Renal pelvis (tissue), 1 donor: ENCODE measurements at regions not wholly inside any gene's neighbourhood (a gene's known extent, or its start where the extent isn't known, plus 50 kb on each side); places are given as distances from the start of the nearest gene placed in this dataset.
A peak's percentile ranks its signal among the peaks of the same experiment; 100 is the strongest.

Experiments
- DNase-seq: peaks from one replicate; pipeline ENCODE4 v3.0.0-alpha.2; 2013

DNA sequence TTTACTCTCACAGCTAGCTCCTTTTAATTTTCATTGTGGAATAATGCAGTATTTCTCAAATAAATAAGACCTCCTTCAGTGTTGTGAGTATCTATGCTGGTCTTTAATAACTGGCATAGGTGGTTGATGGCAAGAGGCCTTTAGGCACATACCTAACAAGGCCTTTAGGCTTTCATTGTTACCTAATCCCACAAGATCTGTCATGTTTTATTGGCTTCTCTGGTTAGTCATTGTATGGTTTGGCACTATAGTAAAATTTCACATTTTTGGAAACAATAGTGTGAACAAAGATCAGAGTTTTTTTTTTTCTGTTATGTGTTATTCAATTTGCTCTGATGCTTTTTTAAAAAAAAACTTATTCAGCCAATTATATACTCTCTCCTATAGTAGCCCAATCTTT, 89.8 kb upstream of the NEUROD1 start:
- no peak for DNase-seq

DNA sequence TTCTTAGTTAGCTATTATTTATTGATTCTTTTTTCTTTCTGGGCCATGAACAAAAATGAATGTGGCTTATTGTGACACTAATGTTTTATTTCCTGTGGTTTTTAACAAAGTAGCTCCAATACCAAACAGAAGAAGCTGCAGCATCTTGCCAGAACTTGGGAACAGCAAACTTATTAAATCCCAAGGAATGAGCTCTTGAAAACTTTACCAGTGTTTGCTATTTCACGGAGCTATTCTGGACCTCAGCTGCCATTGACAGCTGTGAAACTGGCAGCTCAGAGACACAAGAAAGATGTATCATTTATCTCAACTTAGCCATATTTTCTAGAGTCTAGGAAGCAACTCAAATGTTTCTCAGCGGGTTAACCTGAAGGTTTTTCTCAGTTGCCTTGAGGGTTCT, 91.0 kb upstream of the NEUROD1 start:
- DNase-seq = no peak

DNA sequence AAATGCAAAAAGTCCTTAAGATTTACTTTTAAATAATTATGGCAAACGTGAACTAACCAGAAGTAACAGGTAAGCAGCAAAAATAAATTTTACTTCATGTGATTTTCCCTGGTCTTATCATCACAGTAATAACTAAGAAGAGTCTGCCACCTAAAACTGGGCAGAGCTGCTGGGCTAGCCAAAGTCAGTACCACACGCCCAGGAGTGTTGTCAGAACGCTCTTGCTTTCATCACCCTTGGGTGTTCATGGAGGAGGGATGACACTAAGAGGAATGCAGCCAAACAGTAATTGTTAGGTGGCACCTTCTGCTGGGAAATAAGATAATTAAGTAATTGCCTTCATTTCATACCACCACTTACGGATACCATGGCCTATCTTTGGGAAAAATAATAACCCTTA, 92.0 kb upstream of the NEUROD1 start:
- DNase-seq = no peak

DNA sequence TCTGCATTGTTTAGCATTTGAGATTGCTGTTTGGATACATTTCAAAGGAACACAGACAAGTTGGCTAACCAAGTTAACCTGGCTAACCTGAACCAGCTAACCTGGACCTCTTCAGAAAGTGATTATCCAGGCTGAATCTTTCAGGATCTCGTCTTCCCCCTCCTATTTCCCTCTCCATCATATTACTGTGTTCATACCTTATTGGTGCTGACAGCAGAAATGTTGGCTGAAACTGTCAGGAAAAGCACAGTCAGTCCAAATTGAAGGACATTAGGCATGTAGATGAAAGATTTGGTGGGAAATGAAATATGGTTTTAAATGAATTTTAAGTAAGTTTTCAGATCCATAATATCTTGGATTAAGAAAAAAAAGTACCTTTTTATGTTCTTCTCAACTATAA, 92.5 kb upstream of the NEUROD1 start:
- no peak for DNase-seq

DNA sequence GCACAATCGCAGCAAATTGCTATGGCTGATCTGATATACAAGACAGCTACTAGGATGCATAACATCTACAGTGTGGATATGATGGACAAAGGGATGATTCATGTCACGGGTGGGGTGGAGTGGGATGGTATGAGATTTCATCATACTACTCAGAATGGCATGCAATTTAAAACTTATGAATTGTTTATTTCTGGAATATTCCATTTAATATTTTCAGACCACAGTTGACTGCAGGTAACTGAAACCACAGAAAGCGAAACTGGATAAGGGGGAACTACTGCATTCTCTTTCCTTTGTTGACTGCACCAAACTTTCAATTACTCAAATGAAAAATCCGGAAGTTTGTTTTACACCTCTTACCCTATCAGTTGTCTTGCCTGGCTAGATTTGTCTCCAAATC, 94.4 kb upstream of the NEUROD1 start:
- no peak for DNase-seq

DNA sequence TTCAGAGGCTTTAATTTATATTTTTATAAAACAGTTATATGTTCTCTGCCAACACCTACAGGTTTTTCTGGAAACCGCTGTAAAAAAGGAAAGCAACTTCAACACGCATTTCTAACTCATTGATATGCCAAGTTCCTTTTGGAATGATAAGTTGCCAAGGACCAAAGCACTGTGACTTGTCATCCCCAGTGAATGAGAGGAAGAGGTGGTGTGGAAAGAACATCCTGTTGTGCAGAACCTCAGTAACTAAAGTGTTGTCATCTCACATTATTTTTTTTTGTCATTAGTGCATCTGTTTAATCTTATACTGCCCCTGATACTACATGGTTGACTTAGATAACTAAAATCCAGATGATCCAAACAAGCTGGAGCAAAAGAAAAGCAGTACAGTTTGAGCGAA, 96.0 kb upstream of the NEUROD1 start:
- no peak for DNase-seq

DNA sequence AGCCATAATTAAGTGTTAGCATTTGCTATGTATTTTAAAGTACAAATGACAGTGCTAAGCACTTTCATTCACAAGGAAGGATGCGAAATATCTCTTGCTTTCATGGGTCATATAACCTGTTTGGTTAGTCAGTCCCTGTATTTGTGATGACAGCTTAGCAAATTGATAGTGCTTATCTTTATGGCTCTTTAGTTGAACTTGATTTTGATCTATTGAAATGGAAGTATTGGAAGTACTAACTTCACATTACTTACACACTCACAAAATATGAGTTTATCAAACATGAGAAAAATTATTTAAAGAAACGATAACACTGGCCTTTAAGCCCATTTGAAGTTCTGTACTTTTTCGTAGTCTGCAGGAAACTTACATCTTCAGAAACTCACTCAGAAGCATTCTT, 97.4 kb upstream of the NEUROD1 start:
- no peak for DNase-seq

DNA sequence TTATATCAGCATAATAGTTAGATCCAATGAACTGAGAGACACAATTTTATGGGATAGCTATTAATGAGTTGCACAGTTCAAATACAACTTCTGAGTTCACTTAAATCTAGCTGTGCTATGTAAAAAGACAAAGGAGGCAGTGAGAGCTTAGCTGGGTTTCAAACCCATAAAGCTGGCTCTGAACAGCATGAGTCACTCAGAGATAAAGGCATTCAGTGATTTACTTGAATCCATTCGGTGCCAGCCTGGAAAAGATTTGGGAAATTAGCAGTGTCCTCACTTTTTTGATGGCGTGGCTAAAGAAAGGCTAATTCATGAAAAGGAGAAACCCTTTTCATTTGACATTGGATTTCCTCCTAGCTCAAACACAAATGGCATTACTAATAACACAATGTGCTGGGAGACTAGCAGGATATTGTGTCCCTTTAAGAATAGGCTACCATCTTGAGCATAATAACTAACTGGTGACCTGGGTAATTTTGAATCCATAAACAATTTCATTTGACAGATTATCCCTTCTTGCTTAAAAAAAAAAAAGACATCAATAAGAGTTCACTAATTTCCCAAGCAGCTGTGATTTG, 98.4 kb upstream of the NEUROD1 start:
- no peak for DNase-seq

DNA sequence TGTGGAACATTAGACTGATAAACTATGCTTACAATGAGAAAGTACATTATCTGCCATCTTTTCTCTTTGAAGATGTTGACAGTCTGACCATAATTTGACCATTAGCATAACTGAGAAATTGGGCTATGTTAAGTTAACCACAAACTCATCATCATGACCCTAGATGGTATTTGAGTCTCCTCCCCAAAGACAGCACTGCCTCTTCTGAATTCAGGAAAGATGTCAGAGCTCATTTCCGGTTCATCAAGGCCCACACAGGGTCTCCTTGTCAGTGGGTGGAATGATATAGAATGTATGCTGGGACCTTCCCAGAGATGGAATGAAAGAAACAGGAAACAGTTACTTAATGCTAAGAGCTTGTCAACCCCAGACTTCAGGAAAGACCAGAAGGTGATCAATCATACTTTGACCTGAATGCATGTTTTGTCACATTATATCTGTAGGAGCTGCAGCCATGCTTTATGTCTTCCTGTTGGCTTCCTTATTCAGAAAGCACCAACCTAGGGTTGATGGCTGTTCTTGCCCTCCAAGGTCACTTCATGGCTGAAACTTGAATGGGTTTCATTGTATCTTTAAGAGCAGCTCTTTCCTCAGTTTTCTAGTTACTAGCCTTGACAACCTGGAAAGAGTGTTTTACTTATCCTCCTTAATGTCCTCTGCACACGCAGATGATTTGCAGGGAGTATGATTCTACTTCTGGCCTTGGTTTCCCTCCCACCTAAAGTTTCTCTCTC, 99.1 kb upstream of the NEUROD1 start:
- DNase-seq = peak; percentile 69

DNA sequence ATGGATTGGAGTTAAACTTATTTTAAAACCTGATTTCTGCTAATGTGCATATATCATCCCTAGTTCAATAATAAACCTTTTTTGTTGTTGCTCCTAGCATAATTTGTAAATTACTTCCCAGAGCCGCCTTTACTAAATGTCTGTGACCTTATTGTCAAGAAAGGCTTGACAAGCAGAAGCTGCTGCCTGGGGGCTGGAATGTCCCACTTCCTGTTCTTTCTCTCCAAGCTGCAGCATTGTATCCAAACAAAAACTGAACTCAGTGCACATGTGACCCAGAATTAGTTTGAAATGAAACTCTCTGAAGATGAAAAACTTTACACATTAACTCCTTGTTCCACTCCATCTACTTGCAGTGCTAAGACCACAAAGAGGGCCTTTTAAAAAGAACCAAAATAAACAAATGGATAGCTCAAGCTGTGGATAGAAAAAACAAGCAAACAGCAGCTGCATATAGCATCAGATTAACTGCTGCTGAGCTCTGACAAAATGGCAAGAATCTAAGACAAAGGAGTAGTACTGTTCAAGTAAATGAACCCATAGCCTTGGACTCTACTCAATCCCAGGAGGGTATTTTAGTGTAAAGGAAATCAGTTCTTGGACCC, 99.8 kb upstream of the NEUROD1 start:
- DNase-seq = peak; percentile 90

DNA sequence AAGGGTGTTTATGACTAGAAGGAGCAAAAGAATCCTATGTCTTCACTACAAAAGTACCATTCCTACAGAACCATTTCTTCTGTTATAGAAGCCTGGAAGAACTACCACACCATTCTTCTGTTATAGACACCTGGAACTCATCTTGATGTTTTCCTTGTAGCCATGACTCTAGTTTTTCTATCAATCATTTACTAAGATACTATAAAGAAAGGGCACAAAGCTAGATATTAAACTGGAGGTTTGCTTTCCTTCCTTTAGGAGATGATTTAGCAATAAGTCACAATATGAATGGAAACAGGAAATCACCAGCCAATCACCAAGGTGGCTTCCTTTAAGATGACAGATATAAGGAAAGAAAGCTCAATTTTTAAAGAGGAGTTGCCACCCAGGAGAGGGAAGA, 100.3 kb upstream of the NEUROD1 start:
- no peak for DNase-seq

DNA sequence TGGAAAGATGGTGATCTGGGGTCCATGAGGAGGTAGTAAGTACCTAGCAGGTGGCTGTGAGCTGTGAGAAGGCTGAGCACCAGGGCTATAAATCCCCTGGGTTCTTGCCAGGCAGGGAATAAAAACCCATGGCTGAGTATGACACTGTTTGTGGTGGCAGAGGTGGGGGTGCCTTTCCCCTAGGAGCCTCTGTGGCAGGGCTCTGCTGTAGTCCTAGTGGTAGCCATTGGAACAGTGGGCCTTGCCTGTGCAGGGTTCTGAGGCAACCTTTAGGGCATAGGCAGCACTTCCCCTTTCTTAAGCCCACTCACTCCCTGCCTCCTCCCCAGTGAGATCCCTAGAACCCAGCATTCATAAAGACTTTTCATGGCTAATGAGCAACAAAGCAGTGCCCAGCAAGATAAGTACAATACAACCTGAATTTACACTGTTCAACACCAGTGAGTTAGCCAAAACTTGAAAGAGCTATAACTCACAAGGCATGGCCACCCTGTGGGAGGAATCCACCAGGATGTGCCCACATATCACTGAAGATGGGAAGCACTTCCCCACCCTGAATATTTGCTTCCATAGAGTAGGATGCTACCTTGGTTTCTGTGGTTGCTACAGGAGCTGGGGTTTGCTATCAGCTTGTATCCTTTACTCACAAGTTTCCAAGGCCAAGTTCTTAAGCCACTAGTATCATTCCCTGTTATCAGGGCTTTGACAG, 100.9 kb upstream of the NEUROD1 start:
- DNase-seq = no peak

DNA sequence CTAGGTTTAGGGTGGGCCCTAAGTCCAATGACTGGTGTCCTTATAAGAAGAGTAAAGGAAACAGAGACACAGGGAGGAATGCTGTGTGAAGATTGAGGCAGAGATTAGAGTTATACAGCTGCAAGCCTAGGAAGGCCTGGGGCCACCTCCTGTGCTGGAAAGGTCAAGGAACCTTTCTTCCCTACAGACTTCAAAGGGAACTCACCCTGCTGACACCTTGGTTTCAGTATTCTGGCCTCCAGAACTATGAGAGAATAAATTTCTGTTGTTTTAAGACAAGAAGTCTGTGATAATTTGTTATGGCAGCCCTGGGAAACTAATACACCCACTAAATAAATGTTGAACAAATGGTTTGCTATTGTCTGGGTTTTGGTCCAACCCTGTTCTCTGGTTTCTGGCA, 102.3 kb upstream of the NEUROD1 start:
- no peak for DNase-seq

DNA sequence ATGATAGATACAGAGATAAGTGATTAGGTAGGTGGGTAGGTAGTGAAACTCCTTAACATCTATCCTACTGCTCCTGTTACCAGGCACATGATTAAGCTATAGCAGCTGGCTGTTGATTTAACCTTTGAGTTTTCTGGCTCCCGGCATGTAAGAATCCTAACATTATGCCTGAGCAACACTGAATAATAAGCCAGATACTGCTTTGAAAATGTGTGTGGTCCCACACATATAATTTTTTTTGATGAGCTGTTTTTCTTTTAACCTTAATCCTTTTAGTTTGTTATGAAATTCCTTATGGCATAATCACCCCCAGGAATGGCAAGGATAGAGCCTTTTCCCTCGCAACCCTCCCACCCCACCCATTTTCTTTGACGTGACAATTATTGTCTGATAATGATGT, 104.2 kb upstream of the NEUROD1 start:
- no peak for DNase-seq

DNA sequence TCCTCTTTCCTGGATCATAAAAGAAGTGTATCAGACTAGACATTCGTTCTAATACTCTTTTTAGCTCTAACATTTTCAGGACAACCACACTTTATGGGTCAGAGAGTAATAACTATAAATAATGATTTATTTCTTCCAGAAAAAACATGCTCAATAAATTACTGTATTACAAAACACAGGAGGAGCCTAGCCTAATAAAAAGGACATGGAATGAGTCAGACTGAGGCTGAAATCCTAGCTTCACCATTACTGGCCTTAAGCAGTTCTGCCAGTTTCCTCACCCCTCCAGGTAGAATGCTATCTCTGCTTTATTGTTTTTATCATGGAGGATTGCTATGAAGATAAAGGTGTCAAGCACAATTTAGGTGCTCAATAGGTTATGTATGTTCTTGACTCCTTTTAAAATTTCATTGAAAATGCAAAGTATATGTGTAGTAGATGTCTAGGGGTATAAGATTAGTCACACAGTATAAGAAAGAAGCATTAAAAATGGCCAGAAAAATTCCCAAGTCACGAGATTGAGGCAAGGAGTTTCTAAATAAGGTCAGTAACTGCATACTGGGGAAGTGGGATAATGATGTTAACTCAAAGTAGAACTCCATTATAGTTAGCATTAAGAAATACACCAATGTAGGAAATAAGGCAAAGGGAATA, 105.5 kb upstream of the NEUROD1 start:
- DNase-seq = no peak

DNA sequence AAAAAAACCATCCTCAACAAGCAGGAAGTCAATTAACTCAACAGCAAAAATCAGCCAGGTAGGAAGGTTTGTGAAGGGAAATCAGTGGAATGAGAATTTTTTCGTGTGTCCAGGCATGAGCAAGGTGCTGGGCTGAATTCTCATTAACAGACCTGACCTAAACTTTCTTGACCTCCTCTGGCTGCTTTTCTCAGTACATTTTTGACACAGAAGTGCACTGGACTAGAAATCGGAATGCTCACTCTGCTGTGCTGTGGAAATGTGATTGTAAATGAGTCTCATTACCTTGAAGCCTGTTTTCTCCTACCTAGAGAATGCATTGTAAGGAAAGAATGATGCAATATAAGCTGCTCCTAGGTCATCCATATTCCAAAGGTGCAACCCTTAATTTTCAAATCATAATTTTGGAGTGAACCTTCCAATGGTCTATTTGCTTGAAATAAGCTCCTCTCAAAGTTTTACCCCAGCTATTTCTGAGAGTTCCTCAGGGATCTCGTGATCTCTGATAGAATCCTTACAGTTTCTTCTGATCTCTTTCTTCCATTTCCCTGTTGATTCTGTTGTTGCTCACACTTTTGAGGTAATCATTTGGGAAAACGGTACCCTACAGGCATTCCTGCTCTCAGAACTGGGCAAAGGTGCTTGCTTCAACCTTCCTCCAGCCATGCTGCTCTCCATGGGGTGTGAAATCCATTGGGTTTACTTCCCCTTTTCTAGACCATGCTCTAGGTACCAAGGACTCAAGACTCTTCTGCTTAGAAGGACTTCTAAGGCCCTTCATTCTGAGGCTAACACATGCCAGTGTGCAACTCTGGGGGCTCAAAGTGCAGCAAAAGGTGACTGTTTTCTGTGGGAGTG, 104.9 kb upstream of the ITPRID2 start:
- DNase-seq = no peak

DNA sequence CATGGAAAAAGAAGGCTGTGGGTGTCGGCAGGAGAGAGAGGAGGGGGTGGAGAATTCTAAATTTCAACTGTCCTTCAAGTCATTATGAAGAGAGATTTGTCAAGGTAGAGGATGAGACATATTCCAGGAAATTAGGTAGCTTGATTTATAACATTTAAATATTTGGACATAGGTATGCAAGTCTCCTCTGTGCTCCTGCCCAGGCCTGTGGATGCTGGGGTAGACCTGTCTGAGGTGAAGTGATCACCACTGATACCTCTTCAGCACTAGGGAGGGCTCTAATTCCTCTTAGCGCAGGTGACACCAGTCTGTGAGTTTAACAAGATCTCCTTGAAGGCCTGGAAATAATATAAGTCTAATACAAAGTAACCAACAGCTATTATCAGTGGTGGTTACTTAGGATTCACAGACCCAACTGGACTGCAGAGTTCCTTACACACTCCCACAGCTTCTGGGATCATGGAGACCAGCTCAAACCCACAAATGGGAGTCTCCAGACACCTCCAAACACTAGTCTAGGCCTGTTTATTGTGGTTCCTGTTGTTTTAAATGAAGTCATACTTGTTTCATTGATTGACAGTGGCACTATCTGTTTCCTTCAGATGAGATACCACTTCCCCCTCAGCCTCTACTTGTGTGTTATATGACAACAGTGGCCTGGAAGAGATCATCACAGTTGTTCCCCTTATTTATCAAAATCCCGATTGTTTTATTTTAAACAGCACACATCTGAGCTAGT, 104.1 kb upstream of the ITPRID2 start:
- DNase-seq = no peak

DNA sequence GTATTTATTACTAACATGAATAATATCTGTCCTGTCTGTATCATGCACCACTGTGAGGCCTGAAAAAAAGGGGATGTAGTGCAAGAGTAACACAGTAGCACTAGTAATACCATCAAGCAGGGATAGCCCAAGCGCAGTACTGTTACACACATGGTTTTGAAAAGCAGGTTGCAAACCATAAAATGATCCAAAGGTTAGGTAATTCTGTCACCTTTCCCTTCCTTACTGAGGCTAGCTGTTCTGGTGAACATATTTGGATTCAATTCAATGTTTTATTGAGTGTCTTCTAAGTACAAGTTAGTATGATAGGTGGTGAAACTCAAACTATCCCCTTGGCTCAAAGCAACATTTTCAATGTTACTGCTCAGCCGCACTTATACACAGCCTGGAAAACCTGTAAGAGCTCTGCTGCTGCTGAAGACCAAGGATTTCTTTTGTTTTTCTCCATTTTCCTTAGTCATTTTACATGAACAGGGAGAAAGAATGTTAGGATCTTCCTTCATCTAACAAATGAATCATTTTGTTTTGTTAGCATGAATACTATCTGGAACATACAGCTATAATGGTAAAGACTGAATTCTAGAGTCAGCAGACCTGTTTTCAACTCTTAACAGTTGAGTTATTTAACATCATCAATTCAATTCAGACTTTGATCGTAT, 102.5 kb upstream of the ITPRID2 start:
- no peak for DNase-seq

DNA sequence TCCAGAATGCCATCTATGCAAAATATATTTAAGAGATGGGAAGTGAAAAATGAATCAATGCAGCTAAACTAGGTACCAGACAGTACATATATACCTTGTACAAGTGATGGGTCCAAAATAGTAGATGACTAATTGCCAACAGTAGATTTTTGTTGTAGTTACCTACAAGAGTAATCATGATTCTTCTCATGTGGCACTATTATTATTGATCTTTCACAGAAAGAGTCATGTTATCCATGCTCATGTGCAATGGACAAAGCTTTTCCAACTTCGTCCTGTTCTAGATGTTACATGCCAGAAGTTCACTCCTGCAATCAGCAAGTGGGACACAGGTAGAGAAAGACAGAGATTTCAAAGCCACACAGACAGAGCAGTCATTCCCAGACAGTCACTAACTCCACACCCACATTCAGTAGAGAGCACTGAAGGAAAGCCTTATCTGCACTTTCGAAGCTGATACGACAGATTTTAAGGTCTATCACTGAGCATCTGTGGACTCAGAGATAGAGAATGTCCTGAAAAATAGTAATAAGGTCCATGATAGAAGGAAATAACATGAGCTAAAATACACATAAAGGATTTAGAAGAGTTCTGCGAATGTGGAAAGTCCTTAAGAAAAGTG, 101.6 kb upstream of the ITPRID2 start:
- no peak for DNase-seq
